Tibial nerve (tissue), 4 donors: ENCODE measurements at regions not wholly inside any gene's neighbourhood (a gene's known extent, or its start where the extent isn't known, plus 50 kb on each side); places are given as distances from the start of the nearest gene placed in this dataset.

Experiments used
- EP300 ChIP-seq, 2 donors: sonication (generic); formaldehyde crosslinking; IDR thresholded peaks; one replicate each; pipeline ENCODE4 v1.6.1; 2017; ENCODE audit warnings: antibody characterized with exemption in 2 of 2, mild to moderate bottlenecking in 1 of 2
- POLR2A ChIP-seq, 2 donors: fragments of 450-650 bp; IDR thresholded peaks; one replicate each; pipeline ENCODE4 v1.6.1; 2017; ENCODE audit warnings: antibody characterized with exemption in 2 of 2, mild to moderate bottlenecking in 2 of 2, moderate library complexity in 2 of 2
- TF ChIP-seq, protein P1 (sequence below), 5 experiments: fragments of 200-600 bp in 3 of 5; fragments of 450-650 bp in 2 of 5; sonication (generic) in 3 of 5; IDR thresholded peaks; one replicate each; pipeline ENCODE4 v1.5.1; 2016 to 2019; ENCODE audit warnings: antibody characterized with exemption in 5 of 5, mild to moderate bottlenecking in 3 of 5, moderate library complexity in 2 of 5

DNA sequence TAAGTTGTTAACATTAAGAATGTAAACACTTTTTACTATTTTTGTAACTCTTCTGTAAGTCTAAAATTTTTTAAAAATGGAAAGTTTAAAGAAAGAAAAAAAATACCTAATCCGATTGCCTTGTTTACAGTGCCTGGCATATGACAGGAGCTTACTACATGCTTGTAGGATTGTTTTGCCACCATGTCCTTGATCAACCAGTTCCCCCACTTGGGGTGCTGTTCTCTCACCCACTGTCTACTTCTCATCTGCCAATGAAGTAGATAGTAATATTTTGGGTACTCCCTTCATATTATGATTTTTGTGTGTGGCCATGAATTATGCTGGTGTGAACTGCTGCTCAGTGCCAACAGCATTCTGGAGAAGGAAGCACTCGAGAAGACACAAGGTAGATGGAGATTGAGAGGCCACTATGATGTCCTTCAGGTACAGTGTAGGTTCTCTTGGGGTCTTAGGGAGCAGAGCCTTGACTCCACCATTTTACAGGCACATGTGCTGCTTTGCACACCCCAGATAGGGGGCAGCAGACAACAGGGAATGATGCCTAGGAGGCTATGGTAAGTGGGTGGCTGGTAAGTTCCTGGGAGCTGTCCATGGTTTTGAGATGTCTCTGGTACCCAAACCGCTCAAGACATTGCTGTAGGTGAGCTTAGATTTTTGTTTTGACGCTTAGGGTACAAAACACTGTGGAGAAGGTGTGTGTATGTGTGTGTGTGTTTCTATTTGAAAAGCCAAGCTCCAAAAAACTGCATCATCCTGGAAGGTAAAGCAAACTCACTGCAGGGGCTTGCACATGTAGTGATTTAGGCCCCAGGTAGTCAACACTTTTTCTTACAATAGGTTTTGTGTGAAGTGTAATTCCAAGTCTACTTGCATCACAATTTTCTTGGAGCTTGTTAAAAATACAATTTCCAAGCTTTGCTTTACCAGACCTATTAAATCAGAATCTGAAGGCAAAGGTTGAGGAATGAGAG, 494.5 kb upstream of the LARGE1 start:
- TF ChIP-seq, protein P1, sequence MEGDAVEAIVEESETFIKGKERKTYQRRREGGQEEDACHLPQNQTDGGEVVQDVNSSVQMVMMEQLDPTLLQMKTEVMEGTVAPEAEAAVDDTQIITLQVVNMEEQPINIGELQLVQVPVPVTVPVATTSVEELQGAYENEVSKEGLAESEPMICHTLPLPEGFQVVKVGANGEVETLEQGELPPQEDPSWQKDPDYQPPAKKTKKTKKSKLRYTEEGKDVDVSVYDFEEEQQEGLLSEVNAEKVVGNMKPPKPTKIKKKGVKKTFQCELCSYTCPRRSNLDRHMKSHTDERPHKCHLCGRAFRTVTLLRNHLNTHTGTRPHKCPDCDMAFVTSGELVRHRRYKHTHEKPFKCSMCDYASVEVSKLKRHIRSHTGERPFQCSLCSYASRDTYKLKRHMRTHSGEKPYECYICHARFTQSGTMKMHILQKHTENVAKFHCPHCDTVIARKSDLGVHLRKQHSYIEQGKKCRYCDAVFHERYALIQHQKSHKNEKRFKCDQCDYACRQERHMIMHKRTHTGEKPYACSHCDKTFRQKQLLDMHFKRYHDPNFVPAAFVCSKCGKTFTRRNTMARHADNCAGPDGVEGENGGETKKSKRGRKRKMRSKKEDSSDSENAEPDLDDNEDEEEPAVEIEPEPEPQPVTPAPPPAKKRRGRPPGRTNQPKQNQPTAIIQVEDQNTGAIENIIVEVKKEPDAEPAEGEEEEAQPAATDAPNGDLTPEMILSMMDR (IDR thresholded peaks at IDR 0.05): peak in 2 of 5 experiments; percentile 11
- TF ChIP-seq POLR2A (IDR thresholded peaks at IDR 0.05): no peak
- TF ChIP-seq EP300 (IDR thresholded peaks at IDR 0.05): no peak
